ENCODE measurements at regions not wholly inside any gene's neighbourhood (a gene's known extent, or its start where the extent isn't known, plus 50 kb on each side); places are given as distances from the start of the nearest gene placed in this dataset.

DNA sequence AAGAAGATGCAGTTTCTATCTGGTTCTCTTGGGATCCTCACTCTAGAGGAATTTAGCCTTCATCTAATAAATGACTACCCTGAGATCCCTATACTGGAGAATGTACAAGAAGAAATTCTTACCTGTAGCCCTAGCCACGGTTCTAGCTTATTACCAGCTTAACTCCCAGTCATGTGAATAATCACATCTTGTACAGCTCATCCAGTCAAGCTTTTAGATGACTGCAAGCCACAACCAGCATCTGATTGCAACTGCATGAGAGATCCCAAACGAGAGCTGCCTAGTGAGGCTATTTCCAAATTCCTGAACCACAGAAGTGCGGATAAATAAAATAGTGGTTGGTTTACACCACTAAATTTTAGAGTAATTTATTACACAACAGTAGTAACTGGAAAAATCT is 196.0 kb upstream of the CPHXL start:
- no peak overlapping the region for H3K4me3 ChIP-seq (ENCODE audit: low read length)
- DNase-seq (ENCODE audit: low read depth), result no peak
- TF ChIP-seq, protein P1, sequence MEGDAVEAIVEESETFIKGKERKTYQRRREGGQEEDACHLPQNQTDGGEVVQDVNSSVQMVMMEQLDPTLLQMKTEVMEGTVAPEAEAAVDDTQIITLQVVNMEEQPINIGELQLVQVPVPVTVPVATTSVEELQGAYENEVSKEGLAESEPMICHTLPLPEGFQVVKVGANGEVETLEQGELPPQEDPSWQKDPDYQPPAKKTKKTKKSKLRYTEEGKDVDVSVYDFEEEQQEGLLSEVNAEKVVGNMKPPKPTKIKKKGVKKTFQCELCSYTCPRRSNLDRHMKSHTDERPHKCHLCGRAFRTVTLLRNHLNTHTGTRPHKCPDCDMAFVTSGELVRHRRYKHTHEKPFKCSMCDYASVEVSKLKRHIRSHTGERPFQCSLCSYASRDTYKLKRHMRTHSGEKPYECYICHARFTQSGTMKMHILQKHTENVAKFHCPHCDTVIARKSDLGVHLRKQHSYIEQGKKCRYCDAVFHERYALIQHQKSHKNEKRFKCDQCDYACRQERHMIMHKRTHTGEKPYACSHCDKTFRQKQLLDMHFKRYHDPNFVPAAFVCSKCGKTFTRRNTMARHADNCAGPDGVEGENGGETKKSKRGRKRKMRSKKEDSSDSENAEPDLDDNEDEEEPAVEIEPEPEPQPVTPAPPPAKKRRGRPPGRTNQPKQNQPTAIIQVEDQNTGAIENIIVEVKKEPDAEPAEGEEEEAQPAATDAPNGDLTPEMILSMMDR (conservative IDR thresholded peaks at IDR 0.05; ENCODE audit: low read length), result no peak

- no peak overlapping the region for H3K4me3 ChIP-seq (ENCODE audit: low read length)
- DNase-seq (ENCODE audit: low read depth), result no peak
- TF ChIP-seq, protein P1 (conservative IDR thresholded peaks at IDR 0.05; ENCODE audit: low read length), result no peak
Measured at GRCh38 chr16:75924397-75924796, 198.1 kb upstream of the CPHXL start.

DNA sequence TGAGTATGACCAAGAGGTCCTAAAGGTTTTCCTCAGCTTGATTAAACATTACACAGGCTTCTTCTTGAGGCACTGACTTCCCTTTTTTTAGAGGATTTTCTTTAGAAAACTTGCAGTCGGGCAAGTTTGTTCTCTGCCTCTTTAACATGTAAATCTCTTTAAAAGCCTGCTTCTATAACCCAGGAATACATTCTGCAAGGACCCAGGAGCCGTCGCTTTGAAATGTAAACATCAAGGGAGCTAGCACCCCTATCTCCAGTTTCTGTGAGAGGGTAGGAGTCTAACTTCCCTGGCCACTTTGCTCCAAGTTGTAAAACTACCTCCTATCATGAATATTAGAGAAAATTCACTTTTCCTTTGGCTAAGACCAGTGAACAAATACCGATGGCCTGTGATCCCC is 201.5 kb upstream of the CPHXL start:
- DNase-seq (ENCODE audit: low read depth), result no peak
- H3K4me3 ChIP-seq (ENCODE audit: low read length), result no peak overlapping the region
- TF ChIP-seq, protein P1 (conservative IDR thresholded peaks at IDR 0.05; ENCODE audit: low read length), result no peak

- H3K4me3 ChIP-seq (ENCODE audit: low read length), result no peak overlapping the region
- TF ChIP-seq, protein P1 (conservative IDR thresholded peaks at IDR 0.05; ENCODE audit: low read length), result no peak
- no peak for DNase-seq (ENCODE audit: low read depth)
Measured at GRCh38 chr16:75928295-75928694, 202.0 kb upstream of the CPHXL start.

DNA sequence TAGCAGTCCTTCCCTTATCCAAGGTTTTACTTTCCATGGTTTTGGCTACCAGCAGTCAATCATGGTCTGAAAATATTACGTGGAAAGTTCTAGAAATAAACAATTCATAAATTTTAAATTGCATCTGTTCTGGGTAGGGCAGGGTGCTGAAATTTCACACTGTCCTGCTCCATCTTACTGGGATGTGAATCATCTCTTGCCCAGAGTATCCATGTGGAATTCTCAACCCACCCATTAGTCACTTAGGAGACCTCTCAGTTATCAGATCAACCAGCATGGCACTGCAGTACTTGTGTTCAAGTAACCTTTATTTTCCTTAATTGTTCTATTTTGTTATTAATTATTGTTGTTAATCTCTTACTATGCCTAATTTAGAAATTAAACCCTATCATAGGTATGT is 202.8 kb upstream of the CPHXL start:
- TF ChIP-seq, protein P1 (conservative IDR thresholded peaks at IDR 0.05; ENCODE audit: low read length), result no peak
- H3K4me3 ChIP-seq (ENCODE audit: low read length), result no peak overlapping the region
- DNase-seq (ENCODE audit: low read depth), result no peak

DNA sequence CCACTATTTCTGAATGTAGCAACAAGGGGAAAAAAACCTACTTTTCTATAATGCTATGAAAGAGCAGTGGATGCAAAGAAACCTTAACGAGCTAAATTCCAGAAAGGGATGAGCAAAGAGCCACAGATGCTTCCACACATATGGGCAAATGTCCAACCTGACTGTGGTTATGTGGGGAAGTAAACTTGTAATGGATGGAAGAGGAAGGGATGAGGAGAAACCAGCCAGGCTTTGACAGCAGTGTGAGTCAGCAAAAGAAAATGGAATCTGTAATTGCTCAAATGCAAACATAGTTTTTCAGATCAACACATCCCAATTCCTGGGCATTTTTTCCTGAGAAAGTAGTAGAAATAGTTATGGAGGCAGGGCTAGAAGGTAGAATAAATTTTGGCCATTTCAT is 204.8 kb upstream of the CPHXL start:
- DNase-seq (ENCODE audit: low read depth), result no peak
- TF ChIP-seq, protein P1 (conservative IDR thresholded peaks at IDR 0.05; ENCODE audit: low read length), result no peak
- H3K4me3 ChIP-seq (ENCODE audit: low read length), result no peak overlapping the region

DNA sequence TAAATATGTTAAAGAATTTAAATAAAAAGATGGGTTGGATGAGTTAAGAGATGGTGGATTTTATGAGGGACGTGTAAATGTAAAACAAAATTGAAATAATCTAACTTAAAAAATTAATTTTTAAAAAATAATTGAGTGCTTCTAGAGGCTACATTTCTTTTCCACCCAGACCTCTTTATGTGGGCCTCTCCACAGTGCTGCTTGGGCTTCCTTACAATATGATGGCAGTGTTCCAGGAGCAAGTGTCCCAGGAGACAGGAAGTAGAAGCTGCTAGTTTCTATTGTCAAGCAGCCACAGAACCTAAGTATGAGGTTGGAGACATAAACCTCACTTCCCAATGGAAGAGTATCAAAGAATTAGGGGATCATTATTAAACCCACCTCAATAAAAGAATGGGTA is 205.7 kb upstream of the CPHXL start:
- TF ChIP-seq, protein P1 (conservative IDR thresholded peaks at IDR 0.05; ENCODE audit: low read length), result no peak
- DNase-seq (ENCODE audit: low read depth), result no peak

More for the DNA sequence above, 205.7 kb upstream of the CPHXL start:
- no peak overlapping the region for H3K4me3 ChIP-seq (ENCODE audit: low read length)

Measured in AG10803 (cell line).